Epidermal melanocyte (primary cell): ENCODE measurements at regions not wholly inside any gene's neighbourhood (a gene's known extent, or its start where the extent isn't known, plus 50 kb on each side); places are given as distances from the start of the nearest gene placed in this dataset.
"Not testable (repeated sequence)": the region's sequence is repeated elsewhere in the genome, so short reads cannot be mapped to it uniquely, and the experiment has no call there.

Source experiments
- DNase-seq: peaks from one replicate; pipeline ENCODE4 v3.0.0; 2011; ENCODE audit warnings: low spot score; ENCODE audit not compliant: insufficient read length

DNA sequence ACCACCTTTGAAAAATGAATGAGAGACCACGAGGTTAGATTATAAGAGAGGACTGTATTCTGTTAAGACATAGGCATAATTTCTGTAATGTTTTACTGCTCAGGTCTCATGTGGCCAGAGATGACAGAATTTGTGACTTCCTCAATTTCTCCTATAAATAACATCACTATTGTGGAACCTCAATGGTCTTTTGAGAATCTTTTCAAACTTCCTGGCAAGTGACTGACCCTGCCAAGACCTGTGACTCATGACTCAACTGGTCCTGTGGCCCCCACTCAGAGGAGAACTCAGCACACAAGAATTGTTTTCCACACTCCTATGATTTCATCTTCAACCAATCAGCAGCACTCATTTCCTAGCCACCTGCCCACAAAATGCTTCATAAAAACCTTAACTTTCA lies 508.2 kb upstream of the ATP2B1 start:
- no peak for DNase-seq

DNA sequence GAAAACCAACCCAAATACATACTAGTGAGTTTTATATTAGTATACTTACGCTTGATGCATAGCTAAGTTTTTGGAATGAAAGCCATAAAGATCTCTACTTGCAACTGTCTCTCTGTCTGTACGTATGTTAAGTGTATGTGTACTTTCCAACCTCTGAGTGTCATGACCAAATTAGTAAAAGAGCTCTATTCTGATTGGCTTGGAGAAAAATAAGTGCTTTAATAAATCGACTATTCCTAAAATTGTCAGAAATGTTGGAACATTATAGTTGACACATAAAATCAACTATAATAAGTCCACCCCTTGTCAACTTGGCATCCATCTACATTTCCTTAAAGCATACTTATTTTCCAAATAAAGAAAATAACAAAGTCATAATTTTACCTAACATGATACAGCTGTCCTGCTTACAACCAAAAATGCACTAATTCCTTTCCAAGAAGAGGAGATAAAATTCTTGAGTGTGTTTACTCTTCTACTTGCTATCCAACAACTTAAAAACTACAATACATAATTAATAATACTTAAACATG lies 507.4 kb upstream of the ATP2B1 start:
- no peak for DNase-seq

DNA sequence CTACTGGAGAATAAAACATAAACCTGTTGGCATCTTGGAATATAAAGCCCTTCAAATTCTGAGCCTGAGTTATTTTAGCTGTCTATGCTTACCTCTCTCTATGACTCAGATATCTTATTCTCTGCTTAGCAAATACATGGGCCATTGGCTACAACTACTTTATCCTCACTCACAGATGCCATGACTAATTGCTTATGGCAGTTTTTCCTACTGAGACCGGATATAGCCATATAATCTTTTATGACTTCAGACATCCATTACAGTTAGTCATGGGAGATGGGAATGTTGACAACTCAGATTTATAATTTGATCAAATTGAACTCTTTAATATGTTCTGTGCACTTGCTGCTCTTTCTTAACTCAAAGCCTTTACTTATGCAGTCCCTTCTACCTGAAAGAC lies 502.4 kb upstream of the ATP2B1 start:
- DNase-seq, result no peak

DNA sequence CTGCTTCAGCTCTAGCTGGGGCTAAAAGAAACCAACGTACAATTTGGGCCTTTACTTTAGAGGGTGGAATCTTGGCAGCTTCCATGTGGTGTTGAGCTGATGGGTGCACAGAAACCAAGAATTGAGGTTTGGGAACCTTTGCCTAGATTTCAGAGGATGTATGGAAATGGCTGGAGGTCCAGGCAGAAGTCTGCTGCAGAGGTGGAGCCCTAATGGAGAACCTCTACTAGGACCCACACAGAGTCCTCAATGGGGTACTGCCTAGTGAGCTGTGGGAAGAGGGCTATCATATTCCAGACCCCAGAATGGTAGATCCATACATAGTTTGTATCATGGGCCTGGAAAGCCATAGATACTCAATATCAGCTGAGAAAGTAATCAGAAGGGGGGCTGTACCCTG lies 500.4 kb upstream of the ATP2B1 start:
- no peak for DNase-seq

DNA sequence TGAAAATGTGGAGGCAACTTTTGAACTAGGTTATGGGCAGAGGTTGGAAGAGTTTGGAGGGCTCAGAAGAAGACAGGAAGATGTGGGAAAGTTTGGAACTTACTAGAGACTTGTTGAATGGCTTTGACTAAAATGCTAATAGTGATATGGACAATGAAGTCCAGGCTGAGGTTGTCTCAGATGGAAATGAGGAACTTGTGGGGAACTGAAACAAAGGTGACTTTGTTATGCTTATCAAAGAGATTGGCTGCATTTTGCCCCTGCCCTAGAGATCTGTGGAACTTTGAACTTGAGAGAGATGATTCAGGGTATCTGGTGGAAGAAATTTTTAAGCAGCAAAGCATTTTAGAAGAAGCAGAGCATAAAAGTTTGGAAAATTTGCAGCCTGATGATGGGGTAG lies 499.7 kb upstream of the ATP2B1 start:
- not testable (repeated sequence) for DNase-seq

DNA sequence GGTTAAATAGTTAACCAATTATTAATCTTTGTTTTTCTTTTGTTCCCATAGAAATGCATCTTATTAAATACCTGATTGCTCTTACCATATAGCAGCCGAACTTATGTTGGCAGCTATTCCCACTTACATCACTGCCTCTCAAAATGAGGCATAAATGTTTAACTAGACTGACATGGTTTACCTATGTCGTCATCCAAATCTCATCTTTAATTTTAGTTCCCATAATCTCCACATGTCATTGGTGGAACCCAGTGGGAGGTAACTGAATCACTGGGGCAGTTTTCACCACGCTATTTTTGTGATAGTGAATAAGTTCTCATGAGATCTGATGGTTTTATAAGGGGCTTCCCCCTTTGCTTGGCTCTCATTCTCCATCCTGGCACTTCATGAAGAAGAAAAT lies 499.2 kb upstream of the ATP2B1 start:
- DNase-seq, result no peak

DNA sequence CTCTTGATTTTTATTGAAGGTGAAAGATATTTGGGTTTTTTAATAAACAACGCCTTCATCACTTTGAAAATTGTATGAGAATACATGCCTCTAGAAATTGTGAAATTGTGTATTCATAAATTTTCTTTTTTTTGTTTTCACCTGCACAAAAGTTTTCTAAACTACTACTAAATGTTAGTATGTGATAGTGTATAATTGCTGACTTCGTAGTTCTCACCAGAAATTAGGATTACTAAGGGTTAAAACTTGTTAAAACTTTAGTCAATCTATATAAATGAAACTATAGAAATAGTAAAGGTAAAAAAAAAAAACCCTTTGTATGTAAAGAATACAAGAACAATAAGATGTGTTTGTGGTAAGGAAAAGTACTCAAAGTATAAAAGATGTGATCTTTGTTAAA lies 496.5 kb upstream of the ATP2B1 start:
- no peak for DNase-seq

DNA sequence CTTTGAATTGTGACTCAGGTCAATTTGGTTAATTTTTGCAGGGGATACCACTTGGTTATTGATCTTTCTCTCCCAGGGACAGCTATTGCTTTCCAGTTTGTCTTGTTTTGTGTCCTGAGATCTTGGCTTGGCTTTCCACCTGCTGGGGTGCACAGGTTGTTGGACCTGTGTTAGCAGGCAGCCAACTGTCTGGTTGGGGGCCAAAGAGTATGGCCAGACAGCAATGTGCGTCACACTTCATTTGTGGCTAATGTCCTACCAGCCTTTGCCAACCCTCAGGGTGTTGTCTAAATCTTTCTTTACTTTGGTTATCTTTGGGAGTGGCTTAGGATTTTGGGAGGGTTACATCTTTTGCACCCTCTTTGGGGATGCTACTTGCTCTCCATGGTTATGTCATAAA lies 494.9 kb upstream of the ATP2B1 start:
- no peak for DNase-seq

DNA sequence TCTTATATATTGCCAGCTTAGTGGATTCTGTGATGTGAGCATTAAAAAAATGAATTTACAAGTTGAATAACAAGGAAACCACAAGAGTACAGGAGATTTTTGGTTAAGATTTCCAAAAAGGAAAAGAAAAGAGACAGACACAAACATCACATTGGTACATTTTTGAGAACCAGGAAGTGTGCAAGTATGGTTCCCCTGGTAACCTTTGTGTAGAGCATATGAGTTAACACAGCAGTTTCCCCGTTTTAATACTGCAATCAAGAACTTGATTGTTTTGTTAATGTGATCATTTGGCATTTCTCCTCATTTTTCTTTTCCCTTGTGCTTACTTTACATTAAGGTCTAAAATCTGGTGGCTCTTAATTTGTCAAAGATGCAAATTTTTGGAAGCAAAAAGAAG lies 490.4 kb upstream of the ATP2B1 start:
- DNase-seq, result no peak

DNA sequence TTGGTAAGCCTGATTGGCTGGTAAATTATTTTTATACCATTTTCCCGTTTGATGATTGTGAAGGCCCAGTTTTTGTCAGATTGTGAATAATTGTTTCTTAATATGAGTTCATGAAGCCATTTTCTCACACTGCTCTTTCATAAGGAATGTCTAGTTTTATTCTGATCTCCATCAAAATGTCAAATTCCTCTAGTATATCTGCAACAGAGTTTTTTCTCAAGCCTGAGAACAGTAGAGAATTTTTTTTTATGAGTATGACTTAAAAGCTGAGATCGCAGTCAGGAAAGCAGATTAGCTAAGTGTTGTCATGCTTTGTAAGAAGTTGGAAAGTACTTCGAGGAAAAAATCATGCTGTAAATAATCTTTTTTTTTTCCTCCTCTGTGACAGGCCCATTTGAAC lies 484.9 kb upstream of the ATP2B1 start:
- DNase-seq, result no peak

DNA sequence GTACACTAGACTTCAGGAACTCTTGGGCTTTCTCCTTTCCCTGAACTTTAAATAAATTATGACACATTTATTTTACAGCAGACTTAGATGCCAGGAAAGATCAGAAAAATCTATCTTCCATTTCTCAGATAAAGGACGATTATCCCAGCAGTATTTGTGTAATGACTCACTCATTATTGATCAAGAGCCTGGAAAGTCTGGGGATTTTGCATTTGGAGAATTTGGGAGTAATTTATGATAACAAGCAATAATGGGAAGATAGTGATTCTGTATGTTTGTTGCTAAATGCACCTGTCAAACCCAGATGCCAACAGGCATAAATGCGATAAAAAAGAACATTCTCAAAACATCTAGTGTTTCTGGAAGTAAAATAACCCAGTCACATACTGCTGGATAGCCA lies 480.2 kb upstream of the ATP2B1 start:
- DNase-seq, result no peak

DNA sequence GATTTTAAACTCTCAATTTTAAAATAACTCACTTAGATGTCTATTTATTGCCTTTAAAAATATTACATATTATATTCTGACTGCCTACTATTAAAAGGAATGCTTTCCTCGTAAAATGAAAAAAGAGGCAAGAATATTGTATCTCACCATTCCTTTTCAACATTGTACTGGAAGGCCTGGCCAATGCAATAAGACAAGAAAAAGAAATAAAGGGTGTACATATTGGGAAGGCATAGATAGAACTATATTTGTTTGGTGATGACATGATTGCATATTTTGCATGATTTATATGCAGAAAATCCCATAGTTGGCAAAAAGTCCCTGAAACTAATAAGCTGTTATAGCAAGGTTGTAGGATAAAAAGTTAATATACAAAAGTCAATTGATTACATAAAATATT lies 474.6 kb upstream of the ATP2B1 start:
- no peak for DNase-seq

DNA sequence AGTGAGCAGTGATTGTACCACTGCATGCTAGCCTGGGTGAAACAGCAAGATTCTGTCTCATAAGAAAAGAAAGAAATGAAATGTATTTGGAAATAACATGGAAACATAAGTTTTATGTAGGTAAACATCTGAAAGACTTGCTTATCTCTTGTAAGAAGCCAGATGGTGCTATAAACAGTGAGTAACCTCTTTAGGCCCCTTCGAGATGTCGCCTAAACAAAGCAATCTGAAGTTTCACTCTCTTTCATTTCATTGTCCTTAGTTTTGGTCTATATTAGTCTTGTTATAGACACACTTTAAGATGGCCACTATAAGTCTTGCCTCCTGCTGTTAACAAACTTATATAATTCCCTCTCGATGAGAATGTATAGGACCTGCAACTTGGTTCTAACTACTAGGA lies 472.6 kb upstream of the ATP2B1 start:
- no peak for DNase-seq

DNA sequence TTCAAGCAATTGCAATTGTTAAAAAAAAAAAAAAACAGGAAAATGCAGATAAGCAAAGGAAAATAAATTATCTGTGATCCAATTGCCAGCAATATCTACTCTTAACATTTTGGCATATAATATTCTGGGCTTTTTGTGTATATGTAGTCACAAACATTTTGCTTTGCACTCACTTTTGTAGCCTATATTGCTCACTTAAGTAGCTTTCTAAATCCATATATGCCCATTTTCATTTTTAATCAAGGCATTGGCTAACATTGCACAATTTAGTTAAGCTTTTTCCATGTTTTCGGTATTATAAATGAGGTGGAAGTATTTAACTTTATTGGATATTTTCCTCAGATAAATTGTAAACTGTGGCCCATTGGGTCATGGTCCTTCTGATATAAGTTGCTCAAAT lies 466.3 kb upstream of the ATP2B1 start:
- no peak for DNase-seq

DNA sequence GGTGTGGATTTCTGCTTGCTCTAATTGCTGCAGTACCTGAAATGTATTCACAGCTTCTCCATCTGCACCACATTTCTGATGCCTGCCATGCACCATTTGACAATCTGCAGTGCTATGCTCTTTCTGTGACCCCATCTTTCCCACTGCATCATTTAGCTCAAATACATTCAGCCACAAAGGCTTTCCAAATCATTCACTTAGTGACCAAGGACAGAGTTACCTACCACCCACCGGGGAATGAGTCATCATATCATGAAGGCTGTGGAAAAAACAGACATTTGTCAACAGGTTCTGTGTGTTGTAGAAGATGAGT lies 465.5 kb upstream of the ATP2B1 start:
- no peak for DNase-seq

DNA sequence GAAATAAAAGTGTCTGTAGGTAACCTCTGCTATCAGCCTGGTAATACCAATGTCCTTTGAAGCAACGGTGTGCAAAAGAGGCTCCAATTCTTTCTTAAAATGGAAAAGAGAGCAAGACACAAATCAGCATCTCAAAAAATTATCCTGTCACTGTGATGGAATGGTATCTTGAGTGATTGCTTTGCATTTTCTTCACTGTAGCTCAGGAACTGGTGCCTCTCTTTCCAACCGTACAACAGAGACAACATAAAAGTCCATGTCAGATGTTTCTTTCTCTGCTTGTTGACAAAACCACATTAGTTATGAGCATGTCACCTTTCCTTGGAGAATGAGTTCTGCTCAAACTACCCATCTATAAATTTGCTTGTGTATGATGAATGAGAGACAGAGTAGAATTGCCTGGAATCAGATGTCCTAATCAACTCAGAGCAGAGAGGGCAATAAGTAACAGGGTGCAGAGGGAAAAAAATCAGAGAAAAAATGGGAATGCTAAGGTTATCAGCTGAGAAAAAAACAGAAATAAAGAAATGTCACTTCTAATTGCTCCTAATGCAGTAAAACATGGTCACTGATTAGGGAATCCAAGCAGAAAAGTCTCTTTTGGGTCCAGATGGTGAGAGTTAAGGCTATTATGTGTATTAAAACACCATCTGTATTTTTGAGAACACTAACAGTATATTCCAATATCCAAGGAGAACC lies 465.0 kb upstream of the ATP2B1 start:
- no peak for DNase-seq

DNA sequence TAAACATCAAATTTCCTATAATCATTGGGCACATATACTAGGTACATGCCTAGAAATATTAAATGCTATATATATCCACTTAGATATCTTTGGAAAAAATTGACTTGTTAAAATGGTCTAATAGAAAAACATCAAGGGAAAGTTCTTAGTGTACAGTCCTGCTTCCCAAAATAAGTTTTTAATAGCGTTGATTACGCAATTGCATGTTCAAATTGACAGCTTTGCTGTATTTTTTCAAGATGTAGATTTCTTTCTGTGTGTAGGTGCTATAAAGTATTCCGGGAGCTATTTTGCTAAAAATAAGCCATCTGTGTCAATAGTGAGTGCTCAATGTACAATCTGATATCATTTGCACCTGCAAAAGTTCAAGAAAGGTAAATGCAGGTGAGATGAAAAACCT lies 463.9 kb upstream of the ATP2B1 start:
- no peak for DNase-seq

DNA sequence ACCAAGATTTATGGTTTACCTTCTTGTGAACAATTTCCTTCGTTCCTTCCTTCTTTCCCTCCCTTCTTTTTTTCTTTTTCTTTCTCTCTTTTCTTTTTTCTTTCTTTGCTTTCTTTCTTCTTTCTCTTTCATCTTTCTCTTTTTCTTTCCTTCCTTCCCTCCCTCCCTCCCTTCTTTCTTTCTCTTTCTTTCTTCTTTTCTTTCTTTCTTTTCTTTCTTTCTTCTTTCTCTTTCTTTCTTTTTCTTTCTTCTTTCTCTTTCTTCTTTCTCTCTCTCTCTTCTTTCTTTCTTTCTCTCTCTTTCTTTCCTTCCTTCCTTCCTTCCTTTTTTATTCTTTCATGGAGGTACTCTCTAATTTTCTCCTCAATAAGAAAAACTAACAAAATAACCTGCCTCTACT lies 462.1 kb upstream of the ATP2B1 start:
- DNase-seq, result no peak

DNA sequence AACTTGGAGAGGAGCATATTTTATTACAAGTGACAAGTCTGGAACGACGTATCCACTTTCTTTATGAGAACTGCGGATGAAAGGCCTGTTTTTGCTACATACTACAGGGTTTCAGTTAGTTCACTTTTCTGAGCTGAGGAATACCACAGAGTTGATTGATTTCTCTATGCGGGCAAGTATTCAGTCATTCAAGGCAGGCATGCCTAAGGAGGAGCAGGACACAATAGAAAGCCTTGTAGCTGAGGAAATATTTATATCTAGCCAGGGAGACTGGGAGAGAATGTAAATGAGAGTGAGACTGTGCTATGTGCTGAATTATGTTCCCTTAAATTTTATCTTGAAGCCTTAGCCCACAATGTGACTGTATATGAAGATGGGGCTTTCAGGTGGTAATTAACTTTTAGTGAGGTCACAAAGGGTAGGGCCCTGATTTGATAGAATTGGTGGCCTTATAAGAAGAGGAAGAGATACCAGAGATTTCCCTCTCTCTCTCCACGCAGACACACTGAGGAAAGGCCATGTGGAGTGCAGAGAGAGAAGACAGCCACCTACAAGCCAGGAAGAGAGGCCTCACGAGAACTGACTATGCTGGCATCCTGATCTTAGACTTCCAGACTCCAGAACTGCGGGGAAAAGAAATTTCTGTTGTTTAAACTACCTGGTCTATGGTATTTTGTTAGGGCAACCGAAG lies 459.0 kb upstream of the ATP2B1 start:
- DNase-seq, result no peak

DNA sequence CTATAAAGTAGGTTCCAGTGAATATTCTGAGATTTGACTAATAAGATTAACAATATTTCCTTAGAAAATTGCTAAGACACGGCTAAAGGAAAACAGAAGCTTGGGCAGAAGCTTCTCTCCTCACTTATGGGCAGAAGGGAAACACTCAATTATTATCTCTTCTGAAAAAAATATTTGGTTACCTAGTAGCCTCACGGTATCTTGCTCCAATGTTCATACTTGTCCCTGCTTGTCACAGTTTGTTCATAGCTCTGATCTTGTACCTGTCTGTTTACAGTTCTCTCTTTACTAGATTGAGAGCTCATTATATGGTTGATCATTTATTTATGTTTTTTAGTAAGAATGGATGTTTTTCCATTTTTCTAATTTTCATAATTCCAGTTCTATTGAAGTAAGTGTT lies 458.0 kb upstream of the ATP2B1 start:
- DNase-seq, result no peak

DNA sequence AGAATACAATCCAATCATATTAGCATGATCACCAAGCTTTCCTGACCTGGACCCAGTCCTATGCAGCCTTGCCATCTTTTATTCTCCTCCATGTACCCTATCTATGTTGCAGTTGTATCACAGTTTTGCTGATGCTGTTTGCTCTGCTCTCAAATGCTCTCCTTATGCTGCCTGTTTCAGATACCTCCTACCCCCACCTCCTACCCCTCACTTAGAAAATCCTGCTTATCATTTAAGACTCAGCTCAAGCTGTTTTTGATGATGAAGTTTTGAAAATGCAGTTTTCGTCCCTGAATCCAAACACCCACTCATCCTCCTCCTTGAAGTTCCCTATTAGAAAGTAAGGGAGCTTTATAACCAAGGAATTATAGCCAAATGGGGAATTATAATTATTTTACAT lies 457.4 kb upstream of the ATP2B1 start:
- DNase-seq, result no peak

DNA sequence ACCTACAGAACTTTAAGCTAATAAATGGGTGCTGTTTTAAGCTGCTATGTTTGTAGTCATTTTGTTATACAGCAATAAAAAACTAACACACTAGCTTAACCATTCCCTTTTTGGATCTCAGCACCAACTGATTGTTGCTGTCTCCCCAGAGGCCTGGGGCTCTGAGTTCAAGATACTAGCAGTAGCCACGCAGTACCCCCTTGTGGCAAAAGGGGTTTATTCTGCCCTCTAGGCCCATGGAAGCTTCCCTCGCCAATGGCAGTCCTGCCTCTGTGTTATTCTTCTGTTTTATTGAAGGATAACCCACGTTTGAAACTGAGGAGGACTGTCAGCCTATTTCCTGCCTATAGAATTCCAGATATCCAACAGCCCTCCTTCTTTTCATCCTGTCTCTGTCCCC lies 455.3 kb upstream of the ATP2B1 start:
- no peak for DNase-seq

DNA sequence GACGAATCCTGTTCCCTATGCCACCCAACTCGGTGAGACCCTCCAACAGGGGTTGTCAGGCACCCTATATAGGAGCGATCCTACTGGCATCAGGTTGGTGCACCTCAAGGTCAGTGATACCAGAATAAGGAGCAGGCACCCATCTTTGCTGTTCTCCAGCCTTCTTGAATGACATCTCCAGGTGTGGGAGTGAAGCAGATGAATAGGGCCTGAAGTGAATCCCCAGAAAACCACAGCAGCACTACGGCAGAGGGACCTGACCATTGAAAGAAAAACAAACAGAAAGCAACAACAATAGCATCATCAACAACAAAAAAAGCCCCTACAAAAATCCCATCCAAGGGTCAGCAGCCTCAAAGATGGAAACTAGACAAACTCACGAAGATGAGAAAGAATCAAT lies 445.2 kb upstream of the ATP2B1 start:
- no peak for DNase-seq
